Glutamatergic neuron (in vitro differentiated cells): ENCODE measurements at regions not wholly inside any gene's neighbourhood (a gene's known extent, or its start where the extent isn't known, plus 50 kb on each side); places are given as distances from the start of the nearest gene placed in this dataset.
"Not testable (repeated sequence)": the region's sequence is repeated elsewhere in the genome, so short reads cannot be mapped to it uniquely, and the experiment has no call there.

ENCODE experiments used
- DNase-seq: peaks from one replicate; pipeline ENCODE4 v3.0.0; 2022
- H3K27ac Mint-ChIP-seq: one replicate; pipeline ENCODE4 v1.8.0; 2020; ENCODE audit warnings: mild to moderate bottlenecking, mixed read lengths, inconsistent platforms; ENCODE audit not compliant: unreplicated experiment
- H3K27me3 Mint-ChIP-seq: one replicate; pipeline ENCODE4 v1.8.0; 2020; ENCODE audit warnings: mild to moderate bottlenecking, moderate library complexity, mixed read lengths, inconsistent platforms; ENCODE audit not compliant: unreplicated experiment
- H3K36me3 Mint-ChIP-seq: one replicate; pipeline ENCODE4 v1.8.0; 2020; ENCODE audit warnings: mild to moderate bottlenecking, mixed read lengths, inconsistent platforms; ENCODE audit not compliant: unreplicated experiment
- H3K4me1 Mint-ChIP-seq: one replicate; pipeline ENCODE4 v1.8.0; 2020; ENCODE audit warnings: mild to moderate bottlenecking, low read depth, mixed read lengths, inconsistent platforms; ENCODE audit not compliant: unreplicated experiment
- H3K4me3 Mint-ChIP-seq: one replicate; pipeline ENCODE4 v1.8.0; 2020; ENCODE audit warnings: mild to moderate bottlenecking, mixed read lengths, inconsistent platforms; ENCODE audit not compliant: unreplicated experiment
- H3K9me3 Mint-ChIP-seq: one replicate; pipeline ENCODE4 v1.8.0; 2020; ENCODE audit warnings: mild to moderate bottlenecking, moderate library complexity, mixed read lengths, inconsistent platforms; ENCODE audit not compliant: unreplicated experiment
- TF ChIP-seq, protein P1 (sequence below): fragments of 200-600 bp; sonication (generic); IDR thresholded peaks from one replicate; pipeline ENCODE4 v1.5.0; 2021; ENCODE audit not compliant: partially characterized antibody, unreplicated experiment

DNA sequence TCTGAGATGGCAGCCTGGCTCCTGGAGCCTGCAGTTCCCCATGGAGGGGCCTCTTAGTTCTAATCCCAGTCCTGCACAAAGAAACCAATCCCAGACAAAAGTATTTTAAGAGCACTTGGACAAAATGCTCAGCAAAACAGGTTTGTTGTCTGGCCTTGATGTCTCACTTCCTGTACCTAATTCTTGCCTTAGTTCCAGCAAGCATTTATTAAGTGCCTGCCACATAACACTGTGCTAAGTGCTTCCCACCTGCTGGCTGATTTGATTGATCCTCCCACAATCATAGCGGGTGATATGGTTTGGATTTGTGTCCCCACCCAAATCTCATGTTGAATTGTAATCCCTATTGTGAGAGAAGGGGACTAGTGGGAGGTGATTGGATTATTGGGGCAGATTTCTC lies 65.7 kb upstream of the HABP2 start:
- no peaks in the 10 kb centered on the region for H3K36me3 Mint-ChIP-seq
- no peaks in the 10 kb centered on the region for H3K27me3 Mint-ChIP-seq
- TF ChIP-seq, protein P1, sequence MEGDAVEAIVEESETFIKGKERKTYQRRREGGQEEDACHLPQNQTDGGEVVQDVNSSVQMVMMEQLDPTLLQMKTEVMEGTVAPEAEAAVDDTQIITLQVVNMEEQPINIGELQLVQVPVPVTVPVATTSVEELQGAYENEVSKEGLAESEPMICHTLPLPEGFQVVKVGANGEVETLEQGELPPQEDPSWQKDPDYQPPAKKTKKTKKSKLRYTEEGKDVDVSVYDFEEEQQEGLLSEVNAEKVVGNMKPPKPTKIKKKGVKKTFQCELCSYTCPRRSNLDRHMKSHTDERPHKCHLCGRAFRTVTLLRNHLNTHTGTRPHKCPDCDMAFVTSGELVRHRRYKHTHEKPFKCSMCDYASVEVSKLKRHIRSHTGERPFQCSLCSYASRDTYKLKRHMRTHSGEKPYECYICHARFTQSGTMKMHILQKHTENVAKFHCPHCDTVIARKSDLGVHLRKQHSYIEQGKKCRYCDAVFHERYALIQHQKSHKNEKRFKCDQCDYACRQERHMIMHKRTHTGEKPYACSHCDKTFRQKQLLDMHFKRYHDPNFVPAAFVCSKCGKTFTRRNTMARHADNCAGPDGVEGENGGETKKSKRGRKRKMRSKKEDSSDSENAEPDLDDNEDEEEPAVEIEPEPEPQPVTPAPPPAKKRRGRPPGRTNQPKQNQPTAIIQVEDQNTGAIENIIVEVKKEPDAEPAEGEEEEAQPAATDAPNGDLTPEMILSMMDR = no peak
- H3K27ac Mint-ChIP-seq = no peak overlapping the region
- no peak overlapping the region for H3K4me3 Mint-ChIP-seq
- DNase-seq = no peak
- no peaks in the 10 kb centered on the region for H3K4me1 Mint-ChIP-seq
- peaks cover 3% of the 10 kb centered on the region for H3K9me3 Mint-ChIP-seq

DNA sequence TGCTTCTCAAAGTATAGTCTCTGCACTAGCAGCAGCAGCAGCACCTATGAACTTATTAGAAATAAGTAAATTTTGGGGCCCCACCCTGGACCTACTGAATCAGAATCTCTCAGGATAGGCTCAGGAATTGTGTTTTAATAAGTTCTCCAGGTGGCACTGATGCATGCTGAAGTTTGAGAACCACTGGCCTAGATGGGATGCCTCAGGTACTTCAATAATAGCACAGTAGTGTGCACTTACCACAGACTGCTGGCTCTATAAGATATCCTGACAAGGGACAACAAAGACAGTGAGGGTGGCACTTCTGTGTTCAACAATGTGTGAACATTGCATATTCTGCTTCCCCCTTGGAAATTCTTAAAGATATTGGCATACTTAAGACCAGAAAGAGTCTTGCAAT lies 64.7 kb upstream of the HABP2 start:
- Mint-ChIP-seq H3K27me3 (no peaks in the 10 kb centered on the region), H3K9me3 (peaks cover 5% of the 10 kb centered on the region), H3K4me1 (no peaks in the 10 kb centered on the region), H3K4me3 (no peak overlapping the region), H3K36me3 (no peaks in the 10 kb centered on the region), H3K27ac (no peak overlapping the region)
- DNase-seq = no peak
- TF ChIP-seq, protein P1 = no peak

DNA sequence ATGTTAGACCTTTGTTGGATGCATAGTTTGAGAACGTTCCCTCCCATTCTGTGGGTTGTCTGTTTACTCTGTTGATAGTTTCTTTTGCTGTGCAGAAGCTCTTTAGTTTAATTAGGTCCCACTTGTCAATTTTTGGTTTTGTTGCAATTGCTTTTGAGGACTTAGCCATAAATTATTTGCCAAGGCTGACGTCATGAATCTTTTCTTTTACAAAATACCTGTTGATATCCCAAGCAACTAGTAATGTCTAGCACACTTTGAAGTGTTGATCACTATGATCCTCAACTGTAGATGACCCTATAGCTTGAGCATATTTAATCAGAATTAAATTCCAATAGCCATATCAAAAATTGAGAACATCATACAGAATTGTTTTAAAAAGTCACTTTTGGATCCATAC lies 63.3 kb upstream of the HABP2 start:
- H3K36me3 Mint-ChIP-seq, H3K4me1 Mint-ChIP-seq, H3K4me3 Mint-ChIP-seq, H3K9me3 Mint-ChIP-seq, H3K27me3 Mint-ChIP-seq, H3K27ac Mint-ChIP-seq, DNase-seq: not testable (repeated sequence)

- TF ChIP-seq, protein P1 = no peak
- no peaks in the 10 kb centered on the region for H3K4me1 Mint-ChIP-seq
- peaks cover 5% of the 10 kb centered on the region for H3K9me3 Mint-ChIP-seq
- H3K4me3 Mint-ChIP-seq = no peak overlapping the region
- no peak for DNase-seq
- H3K36me3 Mint-ChIP-seq = no peaks in the 10 kb centered on the region
- H3K27me3 Mint-ChIP-seq = peaks cover 4% of the 10 kb centered on the region
- H3K27ac Mint-ChIP-seq = no peak overlapping the region
Measured at GRCh38 chr10:113491967-113492565, 60.8 kb upstream of the HABP2 start.

GRCh38 chr10:113493195-113493594 lies 59.7 kb upstream of the HABP2 start:
- peaks cover 4% of the 10 kb centered on the region for H3K27me3 Mint-ChIP-seq
- no peak for DNase-seq
- H3K4me3 Mint-ChIP-seq = no peak overlapping the region
- peaks cover 5% of the 10 kb centered on the region for H3K9me3 Mint-ChIP-seq
- no peaks in the 10 kb centered on the region for H3K4me1 Mint-ChIP-seq
- no peaks in the 10 kb centered on the region for H3K36me3 Mint-ChIP-seq
- TF ChIP-seq, protein P1 = no peak
- H3K27ac Mint-ChIP-seq = no peak overlapping the region

DNA sequence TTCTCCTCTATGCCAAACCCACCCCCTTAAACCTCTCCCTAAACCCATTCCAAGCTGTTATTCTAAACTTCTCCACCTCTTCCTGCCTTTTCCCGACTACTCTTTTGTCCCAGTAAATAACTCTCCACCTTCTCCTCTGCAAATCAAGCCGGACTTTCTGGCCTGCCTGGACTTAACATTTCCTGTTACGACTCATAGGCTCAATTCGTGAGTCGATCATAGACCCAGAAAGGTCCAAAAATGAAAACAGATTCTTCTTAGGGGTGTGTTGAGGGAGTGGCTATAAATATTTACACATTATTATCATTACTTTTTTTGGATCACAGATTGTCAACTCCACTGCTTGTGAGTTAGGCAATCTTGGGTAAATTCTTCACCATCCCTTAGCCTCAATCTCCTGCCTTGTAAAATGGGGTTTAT lies 59.0 kb upstream of the HABP2 start:
- H3K9me3 Mint-ChIP-seq = peaks cover 2% of the 10 kb centered on the region
- peaks cover 4% of the 10 kb centered on the region for H3K27me3 Mint-ChIP-seq
- no peaks in the 10 kb centered on the region for H3K36me3 Mint-ChIP-seq
- DNase-seq = no peak
- TF ChIP-seq, protein P1 = no peak
- no peak overlapping the region for H3K27ac Mint-ChIP-seq
- H3K4me1 Mint-ChIP-seq = no peaks in the 10 kb centered on the region
- H3K4me3 Mint-ChIP-seq = no peak overlapping the region
